Peyer's patch (tissue), 4 donors: ENCODE measurements at regions not wholly inside any gene's neighbourhood (a gene's known extent, or its start where the extent isn't known, plus 50 kb on each side); places are given as distances from the start of the nearest gene placed in this dataset.

ENCODE experiments used
- CTCF ChIP-seq, 6 experiments: fragments of 450-650 bp in 4 of 6; fragments of 200-600 bp in 2 of 6; sonication (generic) in 1 of 6; IDR thresholded peaks; one replicate each; pipeline ENCODE4 v1.5.1; 2017 to 2019; ENCODE audit warnings: antibody characterized with exemption in 6 of 6, mild to moderate bottlenecking in 3 of 6, moderate library complexity in 1 of 6
- POLR2A ChIP-seq, 2 donors: fragments of 450-650 bp; IDR thresholded peaks; one replicate each; pipeline ENCODE4 v1.5.1; 2017; ENCODE audit warnings: antibody characterized with exemption in 2 of 2, mild to moderate bottlenecking in 2 of 2, moderate library complexity in 2 of 2

- TF ChIP-seq CTCF (IDR thresholded peaks at IDR 0.05) (no peak), POLR2A (IDR thresholded peaks at IDR 0.05) (no peak)
Observed at GRCh38 chr1:208848854-208849253, 604.7 kb upstream of the PLXNA2 start.
